ENCODE measurements at regions not wholly inside any gene's neighbourhood (a gene's known extent, or its start where the extent isn't known, plus 50 kb on each side); places are given as distances from the start of the nearest gene placed in this dataset.

DNA sequence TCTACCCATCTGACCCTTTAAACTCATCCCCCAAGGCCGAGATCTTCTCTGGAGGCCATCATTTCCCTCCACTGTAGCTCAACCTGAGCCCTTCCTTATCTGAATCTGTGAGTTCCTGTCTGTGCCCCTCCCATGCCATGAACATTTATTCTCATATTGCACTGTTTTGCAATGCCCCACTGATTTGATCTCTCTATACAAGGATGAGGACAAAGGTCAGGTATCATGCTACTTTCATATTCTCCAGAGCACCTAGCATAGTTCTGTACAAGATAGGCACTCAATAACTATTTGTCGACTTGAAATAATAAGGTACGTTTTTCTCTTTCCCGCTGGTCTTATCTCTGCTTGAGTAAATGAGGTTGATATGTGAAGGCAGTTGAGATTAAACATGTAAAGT, 135.5 kb downstream of the KLF5 start:
- TF ChIP-seq FOXP2 (optimal IDR thresholded peaks at IDR 0.05; ENCODE audit: borderline replicate concordance, extremely low read depth, extremely low read length, insufficient read depth) (no peak), REST (IDR thresholded peaks at IDR 0.05; ENCODE audit: insufficient read depth in 1 of 2, low read depth in 2 of 2, low read length in 2 of 2) (no peak), SIN3A (IDR thresholded peaks at IDR 0.05; ENCODE audit: borderline replicate concordance, insufficient read depth, low read length) (no peak), POLR2AphosphoS5 (IDR thresholded peaks at IDR 0.05; ENCODE audit: low read depth, low read length) (no peak)

GRCh38 chr13:73193554-73193953, 134.7 kb downstream of the KLF5 start:
- TF ChIP-seq REST (IDR thresholded peaks at IDR 0.05; ENCODE audit: insufficient read depth in 1 of 2, low read depth in 2 of 2, low read length in 2 of 2) = no peak
- no peak for TF ChIP-seq TAF1 (IDR thresholded peaks at IDR 0.05; ENCODE audit: borderline replicate concordance, insufficient read depth, low read length)
- TF ChIP-seq SIN3A (IDR thresholded peaks at IDR 0.05; ENCODE audit: borderline replicate concordance, insufficient read depth, low read length) = no peak
- no peak for TF ChIP-seq POLR2AphosphoS5 (IDR thresholded peaks at IDR 0.05; ENCODE audit: low read depth, low read length)

- TF ChIP-seq TAF1 (IDR thresholded peaks at IDR 0.05; ENCODE audit: borderline replicate concordance, insufficient read depth, low read length) = no peak
These were observed 131.7 kb downstream of the KLF5 start for GRCh38 chr13:73190477-73190876.

GRCh38 chr13:73189776-73190175, 131.0 kb downstream of the KLF5 start:
- TF ChIP-seq SIN3A (IDR thresholded peaks at IDR 0.05; ENCODE audit: borderline replicate concordance, insufficient read depth, low read length) = no peak
- TF ChIP-seq FOXP2 (optimal IDR thresholded peaks at IDR 0.05; ENCODE audit: borderline replicate concordance, extremely low read depth, extremely low read length, insufficient read depth) = no peak
- no peak for TF ChIP-seq TAF1 (IDR thresholded peaks at IDR 0.05; ENCODE audit: borderline replicate concordance, insufficient read depth, low read length)
- no peak for TF ChIP-seq REST (IDR thresholded peaks at IDR 0.05; ENCODE audit: insufficient read depth in 1 of 2, low read depth in 2 of 2, low read length in 2 of 2)
- TF ChIP-seq POLR2AphosphoS5 (IDR thresholded peaks at IDR 0.05; ENCODE audit: low read depth, low read length) = no peak

GRCh38 chr13:73189362-73189761, 130.6 kb downstream of the KLF5 start:
- TF ChIP-seq FOXP2 (optimal IDR thresholded peaks at IDR 0.05; ENCODE audit: borderline replicate concordance, extremely low read depth, extremely low read length, insufficient read depth) (no peak), POLR2AphosphoS5 (IDR thresholded peaks at IDR 0.05; ENCODE audit: low read depth, low read length) (no peak), REST (IDR thresholded peaks at IDR 0.05; ENCODE audit: insufficient read depth in 1 of 2, low read depth in 2 of 2, low read length in 2 of 2) (no peak), SIN3A (IDR thresholded peaks at IDR 0.05; ENCODE audit: borderline replicate concordance, insufficient read depth, low read length) (no peak), TAF1 (IDR thresholded peaks at IDR 0.05; ENCODE audit: borderline replicate concordance, insufficient read depth, low read length) (no peak)

Data from PFSK-1 (cell line).